ENCODE measurements at regions not wholly inside any gene's neighbourhood (a gene's known extent, or its start where the extent isn't known, plus 50 kb on each side); places are given as distances from the start of the nearest gene placed in this dataset.
"Not testable (repeated sequence)": the region's sequence is repeated elsewhere in the genome, so short reads cannot be mapped to it uniquely, and the experiment has no call there.

DNA sequence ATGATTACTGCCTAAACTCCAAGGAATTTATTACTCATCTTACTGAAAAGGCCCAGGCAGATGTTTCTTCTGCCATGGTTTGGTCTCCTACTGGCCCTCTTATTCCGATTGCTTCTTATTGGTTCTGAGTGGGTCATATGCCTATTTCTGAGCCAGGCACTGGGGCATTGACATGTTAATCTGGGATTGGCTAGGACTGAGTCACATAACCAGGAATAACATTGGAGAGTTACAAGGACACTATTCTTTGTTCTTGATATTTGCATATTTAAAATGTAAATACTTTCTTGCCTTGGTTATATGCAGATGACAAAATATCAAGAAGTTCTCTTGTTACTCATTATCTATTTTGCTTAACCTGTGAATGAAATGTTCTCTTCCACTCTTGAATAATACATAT is 534.4 kb upstream of the SLC39A10 start:
- DNase-seq (ENCODE audit: insufficient read length, low spot score) (no peak), FAIRE-seq (no peak)

DNA sequence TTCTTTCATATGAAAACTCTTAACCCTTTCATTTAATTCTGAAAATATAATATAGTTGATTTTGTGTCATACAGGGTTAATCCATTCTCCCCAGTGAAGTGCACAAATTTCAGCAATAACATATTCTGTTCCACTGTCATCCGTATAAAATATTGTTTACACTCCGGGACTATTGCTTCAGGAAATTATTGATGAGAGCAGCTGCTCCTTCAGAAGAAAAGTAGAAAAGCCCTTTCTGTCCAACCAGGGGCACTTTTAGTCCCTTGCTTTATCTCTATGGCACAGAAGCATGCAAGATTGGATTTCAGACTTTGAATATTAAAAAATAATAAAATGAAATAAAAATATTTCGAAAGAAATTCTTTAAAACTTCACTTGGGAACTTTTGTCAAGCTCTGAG is 535.7 kb upstream of the SLC39A10 start:
- FAIRE-seq (no peak), DNase-seq (ENCODE audit: insufficient read length, low spot score) (no peak)

DNA sequence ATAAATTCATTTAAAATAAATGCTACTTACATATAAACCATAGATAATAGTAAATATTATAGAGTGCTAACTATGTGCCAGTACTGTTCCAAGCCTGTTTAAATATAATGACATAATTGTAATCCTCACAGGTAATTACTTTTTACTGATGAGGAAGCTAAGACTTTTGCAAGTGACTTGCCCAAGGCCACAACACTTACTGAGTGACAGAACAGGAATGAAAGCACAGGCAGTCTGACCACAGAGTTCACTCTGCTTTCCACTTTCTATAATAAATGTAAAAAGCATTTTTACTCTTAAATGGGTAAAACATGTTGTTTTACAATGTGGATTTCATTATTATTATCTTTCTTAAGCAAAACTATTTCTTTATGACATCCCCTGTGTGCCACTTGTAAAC is 537.8 kb upstream of the SLC39A10 start:
- no peak for FAIRE-seq
- DNase-seq (ENCODE audit: insufficient read length, low spot score), result no peak

DNA sequence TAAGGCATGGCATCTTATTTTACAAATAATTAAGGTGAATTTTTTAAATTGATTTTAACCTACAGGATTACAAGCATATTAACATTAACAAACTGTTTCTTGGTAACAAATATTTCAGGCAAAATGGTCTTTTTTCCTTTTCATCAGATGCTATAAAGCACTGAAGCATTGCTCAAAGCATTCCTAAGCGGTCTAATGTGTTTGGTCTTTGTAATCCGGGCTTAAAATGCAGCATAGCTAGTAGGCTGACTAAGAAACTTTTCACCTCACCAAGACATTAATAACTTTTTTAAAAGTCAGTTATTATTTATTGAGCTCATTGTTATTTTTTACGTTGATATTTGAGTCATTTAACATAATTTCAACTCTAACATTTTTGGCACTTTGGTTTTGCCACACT is 538.8 kb upstream of the SLC39A10 start:
- FAIRE-seq, result no peak
- no peak for DNase-seq (ENCODE audit: insufficient read length, low spot score)

DNA sequence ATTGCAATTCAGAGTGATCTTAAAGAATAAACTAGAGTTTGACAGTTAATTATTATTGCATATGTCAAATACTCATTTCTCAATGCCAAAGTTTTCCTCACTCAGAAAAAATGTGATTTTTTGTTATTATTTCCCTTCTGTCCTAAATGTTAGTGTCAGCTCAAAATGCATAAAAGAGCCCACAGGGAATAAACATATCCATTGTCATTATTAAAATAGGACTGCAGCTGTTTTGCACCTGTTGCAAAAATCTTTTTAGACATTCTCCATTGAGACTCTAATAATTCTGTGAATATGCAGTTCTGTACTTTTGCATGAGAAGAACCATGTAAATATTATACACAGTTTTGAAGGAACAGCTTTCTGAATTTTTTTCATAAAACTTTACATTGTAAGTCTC is 540.0 kb upstream of the SLC39A10 start:
- DNase-seq (ENCODE audit: insufficient read length, low spot score), result no peak
- FAIRE-seq, result no peak

DNA sequence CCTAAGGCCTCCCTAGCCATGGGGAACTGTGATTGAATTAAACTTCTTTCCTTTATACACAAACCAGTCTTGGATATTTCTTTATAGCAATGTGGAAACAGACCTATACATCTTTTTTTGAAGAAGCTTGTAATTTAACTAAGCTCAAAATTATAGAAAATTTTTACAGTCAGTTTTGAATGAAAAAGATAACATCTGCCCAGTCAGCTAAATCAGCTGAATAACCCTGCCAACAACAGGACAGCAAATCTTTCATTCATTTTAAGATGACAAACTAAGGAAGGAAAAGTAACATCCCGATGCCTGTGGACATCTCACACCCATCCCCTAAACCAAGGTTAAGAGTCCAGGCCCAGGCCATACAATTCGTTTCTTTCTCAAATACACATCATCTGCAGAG is 541.3 kb upstream of the SLC39A10 start:
- FAIRE-seq (no peak), DNase-seq (ENCODE audit: insufficient read length, low spot score) (no peak)

DNA sequence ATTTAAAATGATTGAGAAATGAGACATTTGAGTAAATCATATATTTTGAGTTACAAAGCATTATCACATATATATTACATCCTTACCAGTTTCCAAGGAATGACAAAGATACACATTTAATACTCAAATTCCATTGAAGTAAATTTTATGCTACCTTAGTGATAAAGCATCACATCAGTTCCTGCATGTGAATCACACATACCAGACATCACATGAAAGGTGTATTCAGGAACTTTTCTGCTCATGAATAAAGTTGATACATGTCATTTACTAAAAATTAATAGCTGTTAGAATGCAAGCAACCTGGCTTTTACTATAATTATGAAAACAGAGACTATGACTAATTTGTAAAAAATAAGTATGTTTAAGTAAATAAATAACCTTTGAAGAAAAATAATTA is 548.8 kb upstream of the SLC39A10 start:
- FAIRE-seq, result no peak
- DNase-seq (ENCODE audit: insufficient read length, low spot score), result no peak

DNA sequence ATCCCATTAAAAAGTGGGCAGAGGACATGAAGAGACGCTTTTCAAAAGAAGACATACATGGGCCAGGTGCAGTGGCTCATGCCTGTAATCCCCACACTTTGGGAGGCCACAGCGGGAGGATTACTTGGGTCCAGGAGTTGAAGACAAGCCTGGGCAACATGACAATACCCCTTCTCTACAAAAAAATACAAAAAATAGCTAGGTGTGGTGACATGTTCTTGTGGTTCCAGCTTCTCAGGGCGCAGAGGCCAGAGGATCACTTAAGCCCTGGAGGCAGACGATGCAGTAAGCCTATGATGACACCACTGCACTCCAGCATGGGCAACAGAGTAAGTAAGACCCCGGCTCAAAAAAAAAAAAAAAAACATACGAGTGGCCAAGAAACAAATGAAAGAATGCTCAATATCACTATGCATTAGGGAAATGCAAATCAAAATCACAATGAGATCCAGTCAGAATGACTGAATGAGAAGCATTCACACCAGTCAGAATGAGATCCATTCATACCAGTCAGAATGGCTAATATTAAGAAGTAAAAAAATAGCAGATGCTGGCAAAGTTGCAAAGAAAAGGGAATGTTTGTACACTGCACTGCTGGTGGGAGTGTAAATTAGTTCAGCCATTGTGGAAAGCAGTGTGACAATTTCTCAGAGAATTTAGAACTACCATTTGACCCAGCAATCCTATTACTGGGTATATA is 550.2 kb upstream of the SLC39A10 start:
- DNase-seq (ENCODE audit: insufficient read length, low spot score) (no peak), FAIRE-seq (no peak)

DNA sequence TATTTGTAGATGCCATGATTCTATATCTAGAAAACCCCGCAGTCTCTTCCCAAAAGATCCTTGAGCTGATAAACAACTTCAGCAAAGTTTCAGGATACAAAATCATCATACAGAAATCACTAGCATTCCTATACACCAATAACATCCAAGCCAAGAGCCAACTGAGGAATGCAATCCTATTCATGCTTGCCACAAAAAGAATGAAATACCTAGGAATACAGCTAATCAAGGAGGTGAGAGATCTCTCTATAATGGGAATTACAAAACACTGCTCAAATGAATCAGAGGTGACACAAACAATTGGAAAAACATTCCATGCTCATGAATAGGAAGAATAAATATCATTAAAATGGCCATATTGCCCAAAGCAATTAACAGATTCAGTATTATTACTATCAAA is 551.4 kb upstream of the SLC39A10 start:
- no peak for FAIRE-seq
- no peak for DNase-seq (ENCODE audit: insufficient read length, low spot score)

DNA sequence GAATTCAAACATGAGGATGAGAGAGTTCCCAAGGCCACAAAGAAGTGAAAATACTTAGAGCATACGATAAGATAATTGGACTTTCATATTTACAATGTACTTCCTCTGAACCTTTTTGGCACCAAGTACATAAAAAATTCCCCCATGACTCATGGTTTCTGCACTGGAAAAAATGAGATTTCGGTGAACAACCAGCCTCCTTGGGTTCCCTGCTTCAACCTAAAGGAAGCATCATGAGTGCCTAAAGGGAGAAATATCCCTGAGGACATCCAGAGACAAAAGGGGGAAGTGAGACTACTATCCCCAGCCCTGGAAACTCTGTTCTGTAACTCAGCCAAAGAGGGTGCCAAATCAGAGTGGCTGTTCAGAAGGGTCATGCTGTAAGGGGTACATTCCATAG is 562.7 kb upstream of the SLC39A10 start:
- no peak for FAIRE-seq
- DNase-seq (ENCODE audit: insufficient read length, low spot score), result no peak

DNA sequence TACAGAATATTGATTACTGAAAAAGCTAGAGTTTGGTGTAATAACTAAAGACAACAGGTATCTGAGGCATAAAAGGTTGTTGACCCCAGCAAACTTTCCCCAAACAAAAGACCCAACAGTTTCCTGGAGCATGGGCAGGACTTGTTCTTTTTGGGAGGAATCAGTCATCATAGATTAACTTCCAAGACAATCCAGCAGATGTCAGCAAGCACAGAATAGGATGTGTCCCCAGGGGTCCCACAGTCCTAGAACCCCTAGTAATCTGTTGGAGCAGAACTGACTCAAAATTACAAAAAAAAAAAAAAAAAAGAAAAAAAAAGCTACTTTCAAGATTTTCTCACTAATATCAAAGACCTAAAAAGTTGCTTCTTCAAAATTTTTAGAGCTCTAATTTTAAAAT is 564.7 kb upstream of the SLC39A10 start:
- no peak for DNase-seq (ENCODE audit: insufficient read length, low spot score)

DNA sequence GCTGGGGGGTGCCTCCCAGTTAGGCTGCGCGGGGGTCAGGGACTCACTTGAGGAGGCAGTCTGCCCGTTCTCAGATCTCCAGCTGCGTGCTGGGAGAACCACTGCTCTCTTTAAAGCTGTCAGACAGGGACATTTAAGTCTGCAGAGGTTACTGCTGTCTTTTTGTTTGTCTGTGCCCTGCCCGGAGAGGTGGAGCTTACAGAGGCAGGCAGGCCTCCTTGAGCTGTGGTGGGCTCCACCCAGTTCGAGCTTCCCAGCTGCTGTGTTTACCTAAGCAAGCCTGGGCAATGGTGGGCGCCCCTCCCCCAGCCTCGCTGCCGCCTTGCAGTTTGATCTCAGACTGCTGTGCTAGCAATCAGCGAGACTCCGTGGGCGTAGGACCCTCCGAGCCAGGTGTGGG is 584.2 kb upstream of the SLC39A10 start:
- FAIRE-seq; DNase-seq (ENCODE audit: insufficient read length, low spot score): not testable (repeated sequence)

More for the DNA sequence above, 564.7 kb upstream of the SLC39A10 start:
- no peak for FAIRE-seq

DNA sequence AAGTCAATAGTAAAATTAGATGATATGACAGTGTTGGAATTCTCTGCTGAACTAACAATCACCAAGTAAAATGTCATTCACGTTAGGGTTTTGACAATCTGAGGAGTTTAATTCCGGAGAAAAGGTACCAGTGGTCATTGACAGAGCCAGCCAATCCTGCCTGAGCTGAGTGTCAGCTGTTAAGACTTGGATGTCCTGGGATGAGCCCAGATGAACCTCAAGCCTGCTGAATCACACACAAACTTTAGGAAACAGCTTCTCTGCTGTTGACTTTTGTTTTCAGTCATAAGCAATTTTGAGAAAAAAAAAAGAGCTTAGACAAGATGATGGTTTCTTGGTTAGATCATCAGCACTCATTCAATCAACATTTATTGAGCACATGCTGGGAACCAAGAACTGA is 600.0 kb upstream of the SLC39A10 start:
- DNase-seq (ENCODE audit: insufficient read length, low spot score), result no peak
- no peak for FAIRE-seq

DNA sequence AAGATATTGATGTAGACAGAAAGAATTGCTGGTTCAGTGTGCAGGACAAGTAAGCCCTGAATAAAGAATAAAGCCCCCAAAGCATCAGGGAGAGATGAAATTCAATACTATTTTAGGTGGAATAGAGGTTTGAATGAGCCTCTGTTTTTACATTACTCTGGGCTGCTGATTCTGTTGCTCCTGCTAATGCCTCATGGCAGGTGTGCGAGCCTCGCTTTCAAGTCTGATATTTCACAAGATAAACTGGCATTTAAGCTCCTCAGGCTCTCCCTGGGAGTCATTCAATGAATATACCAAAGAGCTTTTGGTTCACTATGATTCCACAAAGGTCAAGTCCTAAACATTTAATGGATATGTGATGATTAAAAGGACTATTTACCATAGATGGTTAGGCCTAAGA is 601.0 kb upstream of the SLC39A10 start:
- DNase-seq (ENCODE audit: insufficient read length, low spot score) (no peak), FAIRE-seq (no peak)

DNA sequence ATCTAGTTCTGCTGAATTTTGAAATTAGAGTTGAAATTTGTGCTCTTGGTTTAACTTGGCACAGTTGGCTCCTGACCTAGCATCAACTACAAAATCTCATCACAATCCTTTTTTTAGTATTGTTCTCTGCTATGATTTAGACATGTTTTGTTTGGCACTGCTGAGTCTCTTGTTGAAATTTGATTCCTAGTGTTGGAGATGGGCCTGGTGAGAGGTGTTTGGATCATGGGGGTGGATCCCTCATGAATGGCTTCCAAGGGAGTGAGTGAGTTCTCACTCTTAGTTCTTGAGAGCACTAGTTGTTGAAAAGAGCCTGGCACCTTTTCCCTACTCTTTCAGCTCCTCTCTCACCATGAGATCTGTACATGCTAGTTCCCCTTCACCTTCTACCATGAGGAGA is 605.6 kb upstream of the SLC39A10 start:
- DNase-seq (ENCODE audit: insufficient read length, low spot score) (no peak), FAIRE-seq (no peak)

DNA sequence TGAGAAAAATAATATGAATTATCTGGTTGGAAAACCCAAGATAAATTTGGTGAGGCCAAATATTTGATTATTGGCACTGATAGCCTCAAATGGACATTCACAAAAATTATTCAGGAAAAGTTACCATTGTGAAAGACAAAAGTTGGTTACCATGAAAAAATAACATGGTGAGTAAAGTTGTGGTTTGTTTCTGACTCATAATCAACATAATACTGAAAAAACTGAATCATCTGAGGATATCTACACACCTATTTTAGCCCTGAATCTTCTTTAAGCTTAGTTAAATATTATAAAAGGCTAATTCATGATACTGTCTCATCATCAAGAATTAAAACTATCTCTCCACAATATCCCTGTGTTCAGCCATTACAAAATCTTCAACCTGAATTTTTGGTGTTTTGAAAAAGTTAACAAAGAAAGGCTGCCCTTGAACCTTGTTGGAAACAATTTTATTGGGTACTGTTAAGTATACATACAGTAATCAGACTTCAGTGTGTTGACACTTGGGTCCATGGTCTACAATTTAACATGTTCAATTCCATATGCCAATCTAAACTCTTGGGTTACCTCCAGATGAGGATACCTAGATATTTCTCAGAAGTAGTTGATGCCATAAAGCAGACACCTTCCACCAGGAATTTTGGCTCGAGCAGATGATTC is 607.5 kb upstream of the SLC39A10 start:
- FAIRE-seq, result no peak

DNA sequence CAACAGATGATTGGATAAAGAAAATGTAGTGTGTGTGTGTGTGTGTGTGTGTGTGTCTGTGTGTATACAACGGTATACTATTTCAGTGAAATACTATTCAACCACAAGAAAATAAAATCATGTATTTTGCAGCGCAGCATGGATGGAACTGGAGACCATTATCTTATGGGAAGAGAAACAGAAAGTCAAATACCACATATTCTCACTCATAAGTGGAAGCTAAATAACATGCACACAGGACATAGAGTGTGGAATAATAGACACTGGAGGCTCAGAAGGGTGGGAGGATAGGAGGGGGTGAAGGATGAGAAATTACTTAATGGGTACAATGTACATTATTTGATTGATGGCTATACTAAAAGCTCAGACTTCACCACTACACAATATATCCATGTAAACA is 609.1 kb upstream of the SLC39A10 start:
- DNase-seq (ENCODE audit: insufficient read length, low spot score) (no peak), FAIRE-seq (no peak)

More for the DNA sequence above, 607.5 kb upstream of the SLC39A10 start:
- DNase-seq (ENCODE audit: insufficient read length, low spot score), result no peak

DNA sequence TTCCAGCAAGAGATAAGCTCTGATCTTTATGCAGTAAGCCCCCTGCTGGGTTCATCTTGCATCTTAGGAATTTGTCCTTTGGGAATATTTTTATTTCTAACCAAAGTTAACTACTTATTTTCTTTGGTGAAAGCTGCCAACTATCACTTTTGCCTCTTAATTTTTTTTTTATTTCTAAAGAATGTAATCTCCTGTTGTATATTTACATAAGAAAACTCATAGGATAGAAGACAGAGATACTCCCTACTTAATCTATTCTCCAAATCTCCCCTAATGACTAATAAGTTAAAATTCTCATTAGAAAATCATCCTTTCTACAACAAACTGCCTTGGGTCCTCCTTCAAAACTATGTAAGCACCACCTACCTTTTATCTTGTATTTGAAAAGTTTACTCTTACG is 612.2 kb upstream of the SLC39A10 start:
- no peak for DNase-seq (ENCODE audit: insufficient read length, low spot score)
- FAIRE-seq, result no peak

DNA sequence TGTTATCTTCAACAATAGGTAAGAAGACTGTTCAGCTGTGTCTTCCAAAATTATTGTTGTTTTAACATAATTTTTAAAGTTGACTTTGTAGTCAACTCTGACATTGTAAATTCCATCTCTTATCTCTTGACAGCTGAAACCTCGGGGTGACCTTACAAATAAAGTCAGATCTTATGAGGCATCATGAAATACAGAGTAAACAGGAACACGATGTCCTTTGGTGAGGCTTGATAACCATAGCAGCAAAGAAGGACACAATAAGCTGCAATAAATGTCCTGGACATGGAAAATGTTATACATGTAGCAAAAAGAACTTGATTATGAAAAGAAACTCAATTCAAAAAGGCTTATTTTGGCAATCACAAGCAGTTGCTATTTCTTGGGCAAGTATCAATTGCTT is 618.9 kb upstream of the SLC39A10 start:
- FAIRE-seq, result no peak
- no peak for DNase-seq (ENCODE audit: insufficient read length, low spot score)

DNA sequence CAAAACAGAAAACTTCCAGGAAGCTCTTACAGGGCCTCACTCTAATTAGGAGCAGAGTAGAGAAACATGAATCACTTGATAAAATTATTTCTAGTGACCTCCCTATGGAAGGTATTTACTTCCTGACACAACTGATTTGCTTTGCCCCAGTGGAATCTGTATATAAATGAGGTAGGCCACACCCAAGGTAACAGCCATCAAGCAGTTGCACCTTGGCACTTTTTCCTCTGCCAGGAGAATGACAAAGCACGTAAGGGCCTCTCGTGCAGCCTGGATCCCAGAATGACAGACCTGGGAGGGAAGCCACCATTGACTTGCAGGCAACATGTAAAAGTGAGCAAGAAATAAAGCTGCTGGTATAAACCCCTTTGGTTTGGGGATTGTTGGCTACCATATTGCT is 620.0 kb upstream of the SLC39A10 start:
- no peak for FAIRE-seq
- no peak for DNase-seq (ENCODE audit: insufficient read length, low spot score)

DNA sequence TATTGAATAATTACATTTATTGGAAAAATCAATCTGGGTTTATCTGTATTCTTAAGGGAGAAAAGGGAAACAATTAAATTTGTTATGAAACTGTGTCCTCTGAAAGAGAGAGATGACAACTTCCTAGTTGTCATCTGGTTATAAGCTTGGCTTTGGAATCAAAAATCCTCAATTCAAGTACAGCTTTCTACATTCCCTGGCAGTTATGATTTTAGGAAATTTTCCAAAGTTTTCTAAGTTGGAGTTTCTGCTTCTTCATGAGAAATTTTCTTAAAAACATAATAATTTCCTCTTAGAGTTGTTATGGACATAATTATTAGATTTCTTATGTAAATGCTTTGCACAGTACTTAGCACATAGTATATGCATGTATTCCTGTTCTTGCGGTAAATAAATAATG is 625.6 kb upstream of the SLC39A10 start:
- DNase-seq (ENCODE audit: insufficient read length, low spot score), result no peak
- FAIRE-seq, result no peak

DNA sequence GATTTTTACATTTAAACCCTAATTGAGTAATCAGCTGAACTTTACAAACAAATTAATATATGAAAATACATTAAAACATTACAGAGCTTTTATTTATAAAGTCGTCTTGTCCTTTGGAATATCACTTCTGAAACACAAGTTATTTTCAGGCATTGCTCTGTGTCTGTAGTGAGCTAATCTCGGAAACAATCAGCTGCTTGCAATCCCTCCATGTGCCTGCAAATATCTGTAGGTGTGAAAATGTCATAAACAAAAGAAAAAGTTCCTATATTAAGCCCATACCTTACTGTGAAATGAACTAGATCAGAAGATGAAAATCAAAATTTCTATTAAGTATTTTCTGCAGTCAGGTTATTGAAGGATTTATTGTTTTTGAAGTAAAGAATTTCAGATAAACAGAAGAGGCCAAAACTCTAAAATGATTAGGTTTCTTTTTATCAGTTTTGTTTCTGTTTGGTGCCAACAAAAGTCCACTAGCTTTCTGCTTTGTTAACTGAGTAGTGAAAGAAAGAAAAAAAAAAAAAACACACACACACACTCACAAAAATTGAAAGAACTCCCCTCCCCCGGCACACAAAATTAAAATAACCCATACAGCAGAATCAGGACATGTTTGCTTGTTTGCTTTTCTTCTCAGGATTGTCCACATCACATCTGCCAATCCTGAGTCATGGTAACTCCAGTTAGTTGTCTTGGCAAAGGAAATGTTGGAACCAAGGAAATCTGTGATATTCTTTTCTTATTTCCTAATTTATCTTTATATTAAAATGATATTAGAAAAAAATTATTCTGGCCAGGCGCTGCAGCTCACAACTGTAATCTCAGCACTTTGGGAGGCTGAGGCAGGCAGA is 627.0 kb upstream of the SLC39A10 start:
- no peak for FAIRE-seq
- no peak for DNase-seq (ENCODE audit: insufficient read length, low spot score)
